ENCODE measurements at regions not wholly inside any gene's neighbourhood (a gene's known extent, or its start where the extent isn't known, plus 50 kb on each side); places are given as distances from the start of the nearest gene placed in this dataset.
A peak's percentile ranks its signal among the peaks of the same experiment; 100 is the strongest.

- DNase-seq (no peak), ATAC-seq (ENCODE audit: insufficient read depth, low FRiP score) (no peak)
- Histone ChIP-seq H3K27me3 (ENCODE audit: control insufficient read depth in 3 of 3, insufficient read depth in 3 of 3, low read length in 2 of 3) (no peaks in the 10 kb centered on the region), H3K9ac (ENCODE audit: insufficient read depth in 1 of 2, low read length in 2 of 2) (no peak overlapping the region), H3K36me3 (ENCODE audit: control insufficient read depth in 4 of 4, insufficient read depth in 4 of 4, low read length in 4 of 4) (no peaks in the 10 kb centered on the region), H3K4me3 (no peak overlapping the region), H3K9me3 (ENCODE audit: control insufficient read depth in 4 of 4, insufficient read depth in 3 of 4, low read length in 3 of 4) (no peaks in the 10 kb centered on the region), H3K4me1 (ENCODE audit: control insufficient read depth in 5 of 5, insufficient read depth in 5 of 5, low read length in 5 of 5) (peaks cover 0 to 3% (median 0%) of the 10 kb centered on the region in 5 donors), H3K27ac (ENCODE audit: low read depth in 1 of 2, low read length in 1 of 2) (no peak overlapping the region)
- no peak for TF ChIP-seq CTCF (IDR thresholded peaks at IDR 0.05; ENCODE audit: control extremely low read depth, extremely low read depth)
- WGBS, 2 donors = 81% methylated on average over 1 of the region's 1 CpG
Observed at GRCh38 chr15:31597466-31597865, 270.8 kb downstream of the KLF13 start.

- H3K4me3 ChIP-seq = no peak overlapping the region
- peaks cover 0 to 3% (median 0%) of the 10 kb centered on the region in 5 donors for H3K4me1 ChIP-seq (ENCODE audit: control insufficient read depth in 5 of 5, insufficient read depth in 5 of 5, low read length in 5 of 5)
- H3K27me3 ChIP-seq (ENCODE audit: control insufficient read depth in 3 of 3, insufficient read depth in 3 of 3, low read length in 2 of 3) = no peaks in the 10 kb centered on the region
- no peaks in the 10 kb centered on the region for H3K9me3 ChIP-seq (ENCODE audit: control insufficient read depth in 4 of 4, insufficient read depth in 3 of 4, low read length in 3 of 4)
- H3K36me3 ChIP-seq (ENCODE audit: control insufficient read depth in 4 of 4, insufficient read depth in 4 of 4, low read length in 4 of 4) = no peaks in the 10 kb centered on the region
- H3K9ac ChIP-seq (ENCODE audit: insufficient read depth in 1 of 2, low read length in 2 of 2) = no peak overlapping the region
- ATAC-seq (ENCODE audit: insufficient read depth, low FRiP score) (no peak), DNase-seq (peak; percentile 42 to 64 (median 63))
- no peak for TF ChIP-seq CTCF (IDR thresholded peaks at IDR 0.05; ENCODE audit: control extremely low read depth, extremely low read depth)
- 17 to 19% methylated on average over 7 of the region's 7 CpGs for WGBS, 2 donors
- H3K27ac ChIP-seq (ENCODE audit: low read depth in 1 of 2, low read length in 1 of 2) = no peak overlapping the region
Observed at GRCh38 chr15:31598620-31599019, 272.0 kb downstream of the KLF13 start.

GRCh38 chr15:31605467-31605931 lies 278.9 kb downstream of the KLF13 start:
- Histone ChIP-seq H3K4me1 (ENCODE audit: control insufficient read depth in 5 of 5, insufficient read depth in 5 of 5, low read length in 5 of 5) (peaks cover 0 to 2% (median 0%) of the 10 kb centered on the region in 5 donors), H3K27ac (ENCODE audit: low read depth in 1 of 2, low read length in 1 of 2) (no peak overlapping the region), H3K9me3 (ENCODE audit: control insufficient read depth in 4 of 4, insufficient read depth in 3 of 4, low read length in 3 of 4) (peaks cover 0 to 2% (median 0%) of the 10 kb centered on the region in 4 donors), H3K4me3 (no peak overlapping the region), H3K27me3 (ENCODE audit: control insufficient read depth in 3 of 3, insufficient read depth in 3 of 3, low read length in 2 of 3) (no peaks in the 10 kb centered on the region), H3K36me3 (ENCODE audit: control insufficient read depth in 4 of 4, insufficient read depth in 4 of 4, low read length in 4 of 4) (no peaks in the 10 kb centered on the region), H3K9ac (ENCODE audit: insufficient read depth in 1 of 2, low read length in 2 of 2) (no peak overlapping the region)
- 64 to 77% methylated on average over 9 of the region's 9 CpGs for WGBS, 2 donors
- TF ChIP-seq CTCF (IDR thresholded peaks at IDR 0.05; ENCODE audit: control extremely low read depth, extremely low read depth) = no peak
- ATAC-seq (ENCODE audit: insufficient read depth, low FRiP score) (no peak), DNase-seq (peak in 2 of 3 donors; percentile 22 to 26)

GRCh38 chr15:31606194-31606669 lies 279.6 kb downstream of the KLF13 start:
- Histone ChIP-seq H3K9me3 (ENCODE audit: control insufficient read depth in 4 of 4, insufficient read depth in 3 of 4, low read length in 3 of 4) (peaks cover 0 to 2% (median 0%) of the 10 kb centered on the region in 4 donors), H3K9ac (ENCODE audit: insufficient read depth in 1 of 2, low read length in 2 of 2) (no peak overlapping the region), H3K4me1 (ENCODE audit: control insufficient read depth in 5 of 5, insufficient read depth in 5 of 5, low read length in 5 of 5) (peaks cover 0 to 2% (median 0%) of the 10 kb centered on the region in 5 donors), H3K27ac (ENCODE audit: low read depth in 1 of 2, low read length in 1 of 2) (no peak overlapping the region), H3K27me3 (ENCODE audit: control insufficient read depth in 3 of 3, insufficient read depth in 3 of 3, low read length in 2 of 3) (no peaks in the 10 kb centered on the region), H3K4me3 (no peak overlapping the region), H3K36me3 (ENCODE audit: control insufficient read depth in 4 of 4, insufficient read depth in 4 of 4, low read length in 4 of 4) (no peaks in the 10 kb centered on the region)
- no peak for TF ChIP-seq CTCF (IDR thresholded peaks at IDR 0.05; ENCODE audit: control extremely low read depth, extremely low read depth)
- WGBS, 2 donors = 81 to 93% methylated on average over 5 of the region's 5 CpGs
- ATAC-seq (ENCODE audit: insufficient read depth, low FRiP score) = no peak
- peak in 1 of 3 donors; percentile 16 for DNase-seq

All from lung (tissue), 11 donors.